A673 (cell line): ENCODE measurements at regions not wholly inside any gene's neighbourhood (a gene's known extent, or its start where the extent isn't known, plus 50 kb on each side); places are given as distances from the start of the nearest gene placed in this dataset.

Experiments used
- BruUV-seq: library from RNA; stranded (reverse); fragments of 400-500 nt; replicated peaks from 2 replicates; lab custom pipeline; 2021; lab: Mats Ljungman, UMichigan
- CTCF ChIA-PET: fragments of 300-600 bp; sonication (Branson Sonifier 250); formaldehyde crosslinking; loops from one replicate; lab custom pipeline; 2022; ENCODE audit warnings: antibody characterized with exemption; lab: Charles Lee
- POLR2A ChIA-PET: fragments of 300-600 bp; sonication (Branson Sonifier 250); formaldehyde crosslinking; loops from one replicate; lab custom pipeline; 2022; ENCODE audit warnings: antibody characterized with exemption; ENCODE audit not compliant: low non-redundant PET; lab: Charles Lee
- DNase-seq: peaks from one replicate; pipeline ENCODE4 v3.0.0-alpha.2; 2015; ENCODE audit warnings: low spot score
- H3K27ac ChIP-seq: fragments of 200-600 bp; sonication (generic); 2 replicates; pipeline ENCODE4 v1.5.1; 2016; ENCODE audit warnings: mixed run types, low read depth, mild to moderate bottlenecking, mixed read lengths, antibody characterized with exemption, low read length; ENCODE audit not compliant: poor library complexity, severe bottlenecking
- H3K27me3 ChIP-seq: fragments of 200-600 bp; sonication (generic); replicated peaks from 2 replicates; pipeline ENCODE4 v1.6.1; 2017; ENCODE audit warnings: mixed run types, low read depth, mild to moderate bottlenecking, mixed read lengths, antibody characterized with exemption, low read length; ENCODE audit not compliant: insufficient read depth, poor library complexity
- H3K36me3 ChIP-seq: fragments of 200-600 bp; sonication (generic); 2 replicates; pipeline ENCODE4 v1.6.1; 2016; ENCODE audit warnings: mixed run types, mild to moderate bottlenecking, mixed read lengths, antibody characterized with exemption, low read length; ENCODE audit not compliant: insufficient read depth, poor library complexity, severe bottlenecking
- H3K4me1 ChIP-seq: fragments of 200-600 bp; sonication (generic); 2 replicates; pipeline ENCODE4 v1.6.1; 2017; ENCODE audit warnings: mixed run types, mild to moderate bottlenecking, mixed read lengths, antibody characterized with exemption, low read length; ENCODE audit not compliant: insufficient read depth, poor library complexity, severe bottlenecking
- H3K4me3 ChIP-seq: fragments of 200-600 bp; sonication (generic); 2 replicates; pipeline ENCODE4 v1.5.1; 2016; ENCODE audit warnings: low read depth, mixed run types, mild to moderate bottlenecking, mixed read lengths, low read length; ENCODE audit not compliant: poor library complexity, severe bottlenecking
- H3K9me3 ChIP-seq: fragments of 200-600 bp; sonication (generic); 2 replicates; pipeline ENCODE4 v1.6.1; 2016; ENCODE audit warnings: mixed run types, low read depth, mild to moderate bottlenecking, mixed read lengths, antibody characterized with exemption, low read length; ENCODE audit not compliant: poor library complexity, severe bottlenecking
- EZH2 ChIP-seq: fragments of 200-600 bp; sonication (generic); IDR thresholded peaks from 2 replicates; pipeline ENCODE4 v1.6.1; 2017; ENCODE audit warnings: borderline replicate concordance, low read depth, mild to moderate bottlenecking, mixed read lengths, antibody characterized with exemption, low read length; ENCODE audit not compliant: poor library complexity, severe bottlenecking
- intact Hi-C: fragments of 100-400 bp; cut with micrococcal nuclease; formaldehyde crosslinking; loops from one replicate; pipeline ENCODE4 v1.10.0; 2022; ENCODE audit not compliant: unreplicated experiment
- TF ChIP-seq, protein P1 (sequence below): fragments of 300-800, 200-600 bp; sonication (generic); conservative IDR thresholded peaks from 2 replicates; pipeline ENCODE4 v1.5.1; 2017; ENCODE audit warnings: low read depth, mild to moderate bottlenecking, antibody characterized with exemption, low read length, moderate library complexity, mixed read lengths

DNA sequence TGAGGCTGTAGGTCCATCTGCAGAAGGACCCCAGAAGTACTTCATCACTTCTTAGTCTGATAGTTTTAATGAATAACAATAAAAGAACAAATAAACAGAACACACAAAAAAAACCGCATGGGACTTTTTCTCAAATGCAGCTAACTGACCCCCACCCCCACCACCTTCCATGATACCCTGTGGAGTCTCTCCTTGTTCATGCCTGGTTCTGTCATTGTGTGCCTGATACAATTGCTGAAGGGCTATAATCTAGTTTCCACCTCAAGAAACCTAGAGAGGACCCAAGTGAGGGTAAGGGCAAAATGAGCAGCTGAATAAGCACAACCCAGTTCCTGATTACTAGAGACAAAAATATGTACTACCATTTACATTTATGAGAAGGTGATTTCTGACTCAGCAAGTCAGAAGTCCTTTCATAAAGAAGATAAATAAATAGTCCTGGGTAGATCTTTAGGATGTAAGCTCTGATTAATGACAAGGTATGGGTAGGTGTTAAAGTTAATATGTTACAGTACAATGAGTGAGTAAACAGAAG lies 155.1 kb downstream of the TMA16 start:
- H3K36me3 ChIP-seq, result no peaks in the 10 kb centered on the region
- no TSS peak for BruUV-seq
- H3K27me3 ChIP-seq, result no peaks in the 10 kb centered on the region
- intact Hi-C loops, result no loop called here
- DNase-seq, result no peak
- TF ChIP-seq, protein P1, sequence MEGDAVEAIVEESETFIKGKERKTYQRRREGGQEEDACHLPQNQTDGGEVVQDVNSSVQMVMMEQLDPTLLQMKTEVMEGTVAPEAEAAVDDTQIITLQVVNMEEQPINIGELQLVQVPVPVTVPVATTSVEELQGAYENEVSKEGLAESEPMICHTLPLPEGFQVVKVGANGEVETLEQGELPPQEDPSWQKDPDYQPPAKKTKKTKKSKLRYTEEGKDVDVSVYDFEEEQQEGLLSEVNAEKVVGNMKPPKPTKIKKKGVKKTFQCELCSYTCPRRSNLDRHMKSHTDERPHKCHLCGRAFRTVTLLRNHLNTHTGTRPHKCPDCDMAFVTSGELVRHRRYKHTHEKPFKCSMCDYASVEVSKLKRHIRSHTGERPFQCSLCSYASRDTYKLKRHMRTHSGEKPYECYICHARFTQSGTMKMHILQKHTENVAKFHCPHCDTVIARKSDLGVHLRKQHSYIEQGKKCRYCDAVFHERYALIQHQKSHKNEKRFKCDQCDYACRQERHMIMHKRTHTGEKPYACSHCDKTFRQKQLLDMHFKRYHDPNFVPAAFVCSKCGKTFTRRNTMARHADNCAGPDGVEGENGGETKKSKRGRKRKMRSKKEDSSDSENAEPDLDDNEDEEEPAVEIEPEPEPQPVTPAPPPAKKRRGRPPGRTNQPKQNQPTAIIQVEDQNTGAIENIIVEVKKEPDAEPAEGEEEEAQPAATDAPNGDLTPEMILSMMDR, result no peak
- TF ChIP-seq EZH2, result no peak
- peaks cover 6% of the 10 kb centered on the region for H3K4me1 ChIP-seq
- H3K9me3 ChIP-seq, result peaks cover 10% of the 10 kb centered on the region
- H3K27ac ChIP-seq, result no peak overlapping the region
- POLR2A ChIA-PET, result no interaction called here
- no peak overlapping the region for H3K4me3 ChIP-seq
- CTCF ChIA-PET, result no interaction called here

GRCh38 chr4:163651761-163652160 lies 157.3 kb downstream of the TMA16 start:
- BruUV-seq, result no TSS peak

DNA sequence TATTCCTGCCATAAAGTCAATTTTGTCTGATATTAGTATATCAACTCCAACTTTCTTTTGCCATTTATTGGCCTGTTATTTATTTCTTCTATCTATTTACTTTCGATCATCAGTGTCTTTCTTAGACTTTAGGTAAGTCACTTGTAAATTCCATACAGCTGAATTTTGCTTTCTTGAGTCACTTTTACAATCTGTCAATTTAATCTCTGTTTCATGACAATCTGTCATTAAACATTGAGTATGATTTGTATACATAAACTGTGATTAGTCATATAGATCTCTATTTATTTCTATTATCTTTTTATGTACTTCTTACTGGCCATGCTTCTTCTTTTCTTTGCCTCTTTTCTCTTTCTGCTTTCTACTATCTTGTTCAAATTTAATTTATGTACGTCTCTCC lies 160.1 kb downstream of the TMA16 start:
- Histone ChIP-seq H3K27me3 (no peaks in the 10 kb centered on the region), H3K9me3 (peaks cover 6% of the 10 kb centered on the region), H3K27ac (no peak overlapping the region), H3K4me1 (peaks cover 6% of the 10 kb centered on the region), H3K4me3 (no peak overlapping the region), H3K36me3 (no peaks in the 10 kb centered on the region)
- no peak for DNase-seq
- ChIA-PET CTCF (no interaction called here), POLR2A (no interaction called here)
- TF ChIP-seq EZH2, result no peak
- TF ChIP-seq, protein P1, result no peak
- BruUV-seq, result no TSS peak
- intact Hi-C loops, result no loop called here

More at GRCh38 chr4:163651761-163652160, 157.3 kb downstream of the TMA16 start:
- Histone ChIP-seq H3K27me3 (no peaks in the 10 kb centered on the region), H3K9me3 (no peaks in the 10 kb centered on the region), H3K36me3 (no peaks in the 10 kb centered on the region), H3K27ac (no peak overlapping the region), H3K4me1 (peaks cover 6% of the 10 kb centered on the region), H3K4me3 (no peak overlapping the region)
- ChIA-PET CTCF (no interaction called here), POLR2A (no interaction called here)
- intact Hi-C loops, result no loop called here
- DNase-seq, result peak; percentile 55
- no peak for TF ChIP-seq EZH2

- Histone ChIP-seq H3K27me3 (no peaks in the 10 kb centered on the region), H3K4me1 (peaks cover 7% of the 10 kb centered on the region), H3K36me3 (no peaks in the 10 kb centered on the region), H3K27ac (no peak overlapping the region), H3K9me3 (peaks cover 6% of the 10 kb centered on the region), H3K4me3 (no peak overlapping the region)
- ChIA-PET POLR2A (no interaction called here), CTCF (interaction anchor here (0.6 kb wide), 1 partner anchor 349 kb away, joined by 6 read pairs; no protein-coding TSS in a partner anchor)
- TF ChIP-seq, protein P1, result no peak
- TF ChIP-seq EZH2, result no peak
- intact Hi-C loops, result no loop called here
- no TSS peak for BruUV-seq
- no peak for DNase-seq
Measured at GRCh38 chr4:163660636-163661035, 166.1 kb downstream of the TMA16 start.
